Activated CD4-positive, alpha-beta T cell treated with anti-CD3 and anti-CD28 coated beads, Interleukin-2, amount 10 ng/mL, durations not matched to agents 7 days and 5 days (primary cell): ENCODE measurements at regions not wholly inside any gene's neighbourhood (a gene's known extent, or its start where the extent isn't known, plus 50 kb on each side); places are given as distances from the start of the nearest gene placed in this dataset.

ENCODE experiments used
- CTCF ChIA-PET: fragments of 350-600 bp; sonication (Branson Sonifier 250); formaldehyde crosslinking; loops from one replicate; lab custom pipeline; 2021; ENCODE audit warnings: antibody characterized with exemption; lab: Charles Lee
- POLR2A ChIA-PET: fragments of 350-600 bp; sonication (Branson Sonifier 250); formaldehyde crosslinking; loops from one replicate; lab custom pipeline; 2021; ENCODE audit warnings: antibody characterized with exemption; lab: Charles Lee
- DNase-seq: peaks from one replicate; pipeline ENCODE4 v3.0.0-alpha.2; 2020
- H3K27ac Mint-ChIP-seq: one replicate; pipeline ENCODE4 v1.8.0; 2021; ENCODE audit warnings: mild to moderate bottlenecking, moderate library complexity, mixed read lengths
- H3K27me3 Mint-ChIP-seq: one replicate; pipeline ENCODE4 v1.8.0; 2021; ENCODE audit warnings: mixed read lengths
- H3K36me3 Mint-ChIP-seq: one replicate; pipeline ENCODE4 v1.8.0; 2021; ENCODE audit warnings: low read depth, mixed read lengths
- H3K4me1 Mint-ChIP-seq: one replicate; pipeline ENCODE4 v1.8.0; 2021; ENCODE audit warnings: mixed read lengths
- H3K4me3 Mint-ChIP-seq: one replicate; pipeline ENCODE4 v1.8.0; 2021; ENCODE audit warnings: mild to moderate bottlenecking, moderate library complexity, mixed read lengths
- H3K9me3 Mint-ChIP-seq: one replicate; pipeline ENCODE4 v1.8.0; 2021; ENCODE audit warnings: mixed read lengths

DNA sequence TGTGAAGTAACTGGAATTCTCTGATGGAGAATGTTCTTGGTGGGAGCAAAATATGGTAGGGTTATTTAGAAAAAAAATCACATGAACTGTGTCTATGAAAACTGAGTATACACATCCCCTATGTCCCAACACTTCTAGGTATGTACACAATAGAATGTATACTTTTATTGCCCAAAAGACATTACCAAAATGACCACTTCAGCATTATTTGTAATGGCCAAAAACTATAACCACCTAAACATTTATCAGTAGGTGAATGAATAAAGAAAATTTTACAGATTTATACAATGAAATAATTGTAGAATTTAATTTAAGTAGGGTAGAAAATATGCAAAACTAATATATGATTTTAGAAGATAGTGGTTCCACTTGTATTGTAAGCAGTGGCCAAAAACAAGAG lies 462.8 kb downstream of the KCNJ3 start:
- ChIA-PET POLR2A (no interaction called here), CTCF (no interaction called here)
- no peak overlapping the region for H3K4me3 Mint-ChIP-seq
- no peaks in the 10 kb centered on the region for H3K4me1 Mint-ChIP-seq
- H3K27ac Mint-ChIP-seq, result no peak overlapping the region
- H3K9me3 Mint-ChIP-seq, result no peaks in the 10 kb centered on the region
- no peak for DNase-seq
- no peaks in the 10 kb centered on the region for H3K36me3 Mint-ChIP-seq
- H3K27me3 Mint-ChIP-seq, result no peaks in the 10 kb centered on the region

DNA sequence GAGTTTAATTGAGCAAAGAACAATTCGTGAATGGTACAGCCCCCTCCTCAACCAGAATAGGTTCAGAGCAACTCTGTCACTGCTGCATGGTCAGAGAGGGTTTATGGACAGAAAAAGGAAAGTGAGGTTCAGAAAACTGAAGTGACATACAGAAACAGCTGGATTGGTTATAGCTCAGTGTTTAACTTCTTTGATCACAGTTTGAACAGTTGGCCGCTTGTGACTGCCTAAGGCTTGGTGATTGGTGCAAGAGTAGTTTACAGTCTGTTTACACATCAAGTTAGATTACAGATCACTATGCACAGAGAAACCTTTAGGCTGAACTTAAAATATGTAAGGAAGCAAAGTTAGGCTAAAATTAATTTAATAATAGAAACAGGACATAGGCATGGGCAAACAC lies 459.2 kb downstream of the KCNJ3 start:
- ChIA-PET CTCF (no interaction called here), POLR2A (no interaction called here)
- Mint-ChIP-seq H3K4me1 (no peaks in the 10 kb centered on the region), H3K36me3 (no peaks in the 10 kb centered on the region), H3K4me3 (no peak overlapping the region), H3K27ac (no peak overlapping the region), H3K27me3 (no peaks in the 10 kb centered on the region), H3K9me3 (no peaks in the 10 kb centered on the region)
- DNase-seq, result no peak

DNA sequence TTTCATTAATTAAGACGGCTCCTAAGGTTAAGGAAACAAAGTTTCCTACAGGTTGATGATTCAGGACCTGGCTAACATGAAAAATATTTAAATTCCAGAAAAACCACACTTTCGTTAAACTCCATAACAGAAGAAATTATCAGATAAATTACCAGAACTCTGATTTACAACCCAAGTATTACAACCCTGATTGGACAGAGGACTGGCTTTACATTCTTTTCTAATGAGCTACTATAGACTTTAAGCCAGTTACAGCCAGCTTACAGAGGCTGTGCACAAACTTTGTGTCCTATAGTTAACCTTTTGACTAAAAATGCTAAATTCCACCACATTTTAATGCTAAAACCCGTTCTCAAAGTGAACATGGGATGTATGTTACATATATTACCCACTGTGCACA lies 458.6 kb downstream of the KCNJ3 start:
- CTCF ChIA-PET, result no interaction called here

DNA sequence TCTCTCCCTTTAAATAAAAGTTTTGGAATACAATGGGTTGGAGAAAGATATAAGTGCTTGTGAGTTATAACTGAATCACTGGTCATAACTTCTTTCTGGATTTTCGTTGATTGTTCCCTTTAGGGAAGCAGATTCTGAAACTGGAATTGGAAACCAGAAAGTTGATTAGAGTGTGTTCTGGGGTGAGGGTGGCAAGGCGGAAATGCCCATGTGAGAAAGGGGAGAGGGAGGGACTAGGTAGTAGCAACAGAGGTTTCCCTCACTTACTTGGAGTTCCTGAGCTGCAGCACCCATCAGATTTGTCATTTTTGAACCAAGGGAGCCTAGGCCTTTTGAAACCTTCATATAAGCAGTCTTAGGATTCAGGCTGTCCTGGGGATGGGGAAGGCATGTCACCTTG lies 453.4 kb downstream of the KCNJ3 start:
- CTCF ChIA-PET, result no interaction called here

More for the DNA sequence above, 458.6 kb downstream of the KCNJ3 start:
- H3K27ac Mint-ChIP-seq, result no peak overlapping the region
- H3K9me3 Mint-ChIP-seq, result no peaks in the 10 kb centered on the region
- POLR2A ChIA-PET, result no interaction called here
- DNase-seq, result no peak
- H3K36me3 Mint-ChIP-seq, result no peaks in the 10 kb centered on the region
- H3K27me3 Mint-ChIP-seq, result no peaks in the 10 kb centered on the region
- no peak overlapping the region for H3K4me3 Mint-ChIP-seq
- H3K4me1 Mint-ChIP-seq, result no peaks in the 10 kb centered on the region

DNA sequence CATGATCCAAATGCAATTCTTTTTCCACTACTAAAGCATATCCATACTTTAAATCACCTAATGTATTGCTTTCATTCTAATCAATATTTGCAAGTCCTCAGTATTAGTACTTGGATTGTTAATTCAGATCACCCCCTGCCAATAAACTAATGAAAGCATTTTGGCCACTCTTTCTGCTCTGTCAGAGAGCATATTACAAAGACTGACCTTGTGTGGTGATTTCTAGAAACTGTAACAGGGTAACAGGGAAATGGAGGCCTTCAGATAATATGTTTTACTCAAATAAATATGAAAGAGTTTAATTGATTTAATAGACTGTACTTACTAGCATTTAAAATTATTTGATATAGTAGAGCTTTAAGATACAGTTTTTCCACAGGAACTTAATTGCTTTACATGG lies 453.0 kb downstream of the KCNJ3 start:
- H3K27me3 Mint-ChIP-seq, result no peaks in the 10 kb centered on the region
- no peaks in the 10 kb centered on the region for H3K36me3 Mint-ChIP-seq
- no peaks in the 10 kb centered on the region for H3K4me1 Mint-ChIP-seq
- no peak overlapping the region for H3K4me3 Mint-ChIP-seq
- CTCF ChIA-PET, result no interaction called here
- no peak overlapping the region for H3K27ac Mint-ChIP-seq
- no peak for DNase-seq
- POLR2A ChIA-PET, result no interaction called here
- H3K9me3 Mint-ChIP-seq, result no peaks in the 10 kb centered on the region

More for the DNA sequence above, 453.4 kb downstream of the KCNJ3 start:
- H3K4me3 Mint-ChIP-seq, result no peak overlapping the region
- DNase-seq, result no peak
- POLR2A ChIA-PET, result no interaction called here
- no peaks in the 10 kb centered on the region for H3K4me1 Mint-ChIP-seq
- no peak overlapping the region for H3K27ac Mint-ChIP-seq
- no peaks in the 10 kb centered on the region for H3K9me3 Mint-ChIP-seq
- H3K36me3 Mint-ChIP-seq, result no peaks in the 10 kb centered on the region
- no peaks in the 10 kb centered on the region for H3K27me3 Mint-ChIP-seq

DNA sequence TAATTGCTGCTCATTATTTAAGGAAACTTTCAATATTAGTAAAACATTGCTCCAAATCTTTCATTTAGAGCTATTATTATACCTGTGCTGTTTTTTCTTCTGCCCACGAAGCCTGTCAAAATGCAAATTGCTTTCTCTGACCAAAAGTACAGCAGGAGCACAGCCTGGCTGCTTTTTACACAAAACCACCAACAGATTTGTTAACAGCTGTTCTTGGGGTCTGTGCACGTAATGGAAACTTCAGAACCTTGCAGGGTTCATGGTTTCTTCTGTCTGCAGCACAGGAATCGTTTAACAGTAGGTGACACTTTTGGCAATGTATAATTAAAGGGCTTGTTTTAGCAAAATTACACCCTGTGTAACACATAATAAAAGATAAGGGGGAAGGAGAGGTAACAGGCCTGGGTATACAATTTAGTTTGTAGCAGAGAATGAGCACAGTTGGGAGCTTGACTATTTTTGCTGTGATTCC lies 447.3 kb downstream of the KCNJ3 start:
- CTCF ChIA-PET, result no interaction called here

DNA sequence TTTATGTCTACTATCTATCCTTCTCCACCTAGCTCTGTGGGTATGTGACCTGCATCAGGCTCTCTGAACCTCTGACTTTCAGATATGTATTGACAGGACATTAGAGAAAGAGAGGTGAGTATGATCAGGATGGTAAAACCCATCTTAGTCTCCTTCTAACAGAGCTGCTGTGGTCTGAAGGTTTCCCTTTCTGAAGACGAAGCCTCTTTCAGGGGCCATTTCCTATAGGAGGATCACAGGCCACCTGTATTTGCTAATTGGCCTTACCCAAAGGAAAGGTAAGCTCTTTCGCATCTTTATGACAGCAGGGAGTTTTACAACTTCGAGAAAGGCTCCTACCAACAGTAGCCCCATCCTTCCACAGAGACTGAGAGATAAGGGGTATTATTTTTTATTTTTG lies 442.9 kb downstream of the KCNJ3 start:
- Mint-ChIP-seq H3K27ac (no peak overlapping the region), H3K4me1 (no peaks in the 10 kb centered on the region), H3K4me3 (no peak overlapping the region), H3K9me3 (no peaks in the 10 kb centered on the region), H3K27me3 (no peaks in the 10 kb centered on the region), H3K36me3 (no peaks in the 10 kb centered on the region)
- DNase-seq, result no peak
- POLR2A ChIA-PET, result no interaction called here
- CTCF ChIA-PET, result no interaction called here

More for the DNA sequence above, 447.3 kb downstream of the KCNJ3 start:
- Mint-ChIP-seq H3K4me1 (no peaks in the 10 kb centered on the region), H3K27ac (no peak overlapping the region), H3K9me3 (no peaks in the 10 kb centered on the region), H3K27me3 (no peaks in the 10 kb centered on the region), H3K36me3 (no peaks in the 10 kb centered on the region), H3K4me3 (no peak overlapping the region)
- POLR2A ChIA-PET, result no interaction called here
- no peak for DNase-seq

DNA sequence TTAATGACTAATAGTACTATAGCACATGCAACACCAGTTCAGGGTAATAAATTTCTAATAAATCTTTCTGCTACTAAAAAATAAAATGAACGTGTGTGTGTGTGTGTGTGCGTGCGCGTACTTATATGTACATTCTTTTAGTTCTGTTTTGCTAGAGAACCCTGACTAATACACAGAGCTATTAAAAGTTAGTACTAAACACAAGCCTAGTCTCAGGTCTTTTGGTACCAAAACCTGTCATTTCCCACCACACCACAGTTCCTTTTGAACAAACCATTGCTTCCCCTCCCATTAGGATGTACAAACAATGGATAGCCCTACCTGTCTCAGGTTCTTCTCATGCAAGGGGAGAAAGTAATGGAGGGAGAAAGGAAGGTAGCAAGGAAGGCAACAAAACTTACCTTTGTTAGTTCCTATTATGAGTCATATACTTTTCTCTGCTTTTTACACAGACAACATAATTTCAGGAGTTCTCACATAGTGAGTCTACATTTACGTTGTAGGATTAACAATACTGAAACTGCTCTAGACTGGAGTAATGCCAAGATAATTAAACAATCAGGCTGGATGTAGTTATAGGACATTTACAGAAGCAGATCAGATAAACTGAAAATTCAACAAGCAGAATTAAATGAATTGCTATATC lies 427.2 kb downstream of the KCNJ3 start:
- ChIA-PET CTCF (no interaction called here), POLR2A (no interaction called here)
- Mint-ChIP-seq H3K4me3 (no peak overlapping the region), H3K9me3 (no peaks in the 10 kb centered on the region), H3K27me3 (no peaks in the 10 kb centered on the region), H3K36me3 (no peaks in the 10 kb centered on the region), H3K27ac (no peak overlapping the region), H3K4me1 (no peaks in the 10 kb centered on the region)
- DNase-seq, result no peak

DNA sequence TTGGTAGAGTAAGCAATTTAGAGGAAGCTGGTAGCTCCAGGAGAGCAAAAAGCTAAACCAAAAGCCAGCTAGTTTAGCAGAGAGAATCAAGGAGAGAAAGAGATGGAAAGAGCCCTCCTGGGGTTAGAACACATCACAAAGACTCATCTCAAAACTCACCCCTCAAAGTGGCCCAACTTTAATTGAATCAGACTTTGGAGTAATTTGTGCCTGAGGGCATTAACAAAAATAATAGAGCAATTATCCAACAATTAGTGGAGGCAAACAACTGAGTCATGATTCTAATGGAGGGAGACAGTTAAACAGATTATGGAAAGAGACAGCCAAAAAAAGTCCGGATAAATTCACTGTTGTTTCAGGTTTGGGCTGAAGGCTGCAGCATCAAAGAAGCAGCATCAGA lies 417.4 kb downstream of the KCNJ3 start:
- POLR2A ChIA-PET, result no interaction called here
- Mint-ChIP-seq H3K27me3 (no peaks in the 10 kb centered on the region), H3K9me3 (peaks cover 2% of the 10 kb centered on the region), H3K27ac (no peak overlapping the region), H3K36me3 (no peaks in the 10 kb centered on the region), H3K4me1 (no peaks in the 10 kb centered on the region), H3K4me3 (no peak overlapping the region)
- CTCF ChIA-PET, result no interaction called here
- no peak for DNase-seq

DNA sequence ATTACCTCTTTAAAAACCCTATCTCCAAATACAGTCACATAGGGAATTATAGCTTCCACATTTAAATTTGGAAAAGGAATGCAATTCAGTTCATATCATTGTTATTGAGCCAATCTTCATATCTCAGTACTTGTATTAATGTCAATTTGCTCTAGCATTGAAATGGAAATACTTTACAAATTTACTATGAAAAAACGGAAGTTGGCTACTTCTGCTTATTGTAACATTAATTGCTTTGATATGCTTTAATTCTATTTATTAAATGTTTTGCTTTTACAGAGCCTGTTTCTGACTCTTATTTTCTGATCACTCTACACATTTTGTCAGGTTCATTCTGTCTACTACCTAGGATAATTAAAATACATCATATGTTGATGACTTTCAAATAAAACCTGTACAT lies 412.6 kb downstream of the KCNJ3 start:
- POLR2A ChIA-PET, result no interaction called here
- Mint-ChIP-seq H3K27ac (no peak overlapping the region), H3K4me1 (no peaks in the 10 kb centered on the region), H3K9me3 (peaks cover 2% of the 10 kb centered on the region), H3K36me3 (no peaks in the 10 kb centered on the region), H3K4me3 (no peak overlapping the region), H3K27me3 (no peaks in the 10 kb centered on the region)
- CTCF ChIA-PET, result no interaction called here
- no peak for DNase-seq

DNA sequence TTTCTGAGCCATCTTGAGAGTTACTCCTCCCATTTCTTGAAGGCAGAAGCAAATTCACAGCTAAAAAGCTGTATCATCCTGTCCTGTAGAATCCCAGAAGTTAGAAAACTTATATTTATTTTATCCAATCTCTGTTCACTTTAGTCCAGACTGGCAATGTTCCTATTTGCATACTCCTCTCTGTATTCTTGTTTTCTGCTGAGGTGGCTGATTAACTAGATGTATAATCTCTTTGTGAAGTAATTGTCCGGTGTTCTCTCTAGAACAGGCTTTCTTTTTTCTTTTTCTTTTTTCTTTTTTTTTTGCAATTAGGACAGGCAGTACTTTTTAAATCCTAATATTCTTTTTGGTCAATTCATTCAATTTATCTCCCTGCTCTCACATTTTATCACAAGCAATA lies 411.0 kb downstream of the KCNJ3 start:
- H3K36me3 Mint-ChIP-seq, result no peaks in the 10 kb centered on the region
- H3K9me3 Mint-ChIP-seq, result peaks cover 2% of the 10 kb centered on the region
- CTCF ChIA-PET, result no interaction called here
- DNase-seq, result no peak
- no peaks in the 10 kb centered on the region for H3K27me3 Mint-ChIP-seq
- H3K4me1 Mint-ChIP-seq, result no peaks in the 10 kb centered on the region
- no peak overlapping the region for H3K4me3 Mint-ChIP-seq
- no peak overlapping the region for H3K27ac Mint-ChIP-seq
- POLR2A ChIA-PET, result no interaction called here

DNA sequence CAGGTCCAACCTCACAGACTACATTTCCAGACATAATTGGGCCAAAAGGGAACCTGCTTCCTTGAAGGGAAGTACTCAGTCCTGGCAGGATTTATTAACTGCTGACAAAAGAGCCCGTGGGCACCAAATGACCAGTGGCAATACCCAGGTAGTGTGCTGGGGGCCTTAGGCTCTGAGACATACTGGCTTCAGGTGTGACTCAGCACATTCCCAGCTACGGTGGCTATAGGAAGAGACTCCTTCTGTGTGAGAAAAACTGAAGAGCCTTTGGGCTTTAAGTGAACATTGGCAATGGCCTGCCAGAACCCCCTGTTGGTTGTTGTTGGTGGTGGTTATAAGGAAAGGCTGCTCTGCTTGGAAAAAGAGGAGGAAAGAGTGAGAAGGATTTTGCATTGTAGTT lies 401.8 kb downstream of the KCNJ3 start:
- POLR2A ChIA-PET, result no interaction called here
- no peak overlapping the region for H3K27ac Mint-ChIP-seq
- DNase-seq, result no peak
- no peak overlapping the region for H3K4me3 Mint-ChIP-seq
- H3K36me3 Mint-ChIP-seq, result no peaks in the 10 kb centered on the region
- no peaks in the 10 kb centered on the region for H3K27me3 Mint-ChIP-seq
- CTCF ChIA-PET, result no interaction called here
- H3K4me1 Mint-ChIP-seq, result no peaks in the 10 kb centered on the region
- peaks cover 6% of the 10 kb centered on the region for H3K9me3 Mint-ChIP-seq

DNA sequence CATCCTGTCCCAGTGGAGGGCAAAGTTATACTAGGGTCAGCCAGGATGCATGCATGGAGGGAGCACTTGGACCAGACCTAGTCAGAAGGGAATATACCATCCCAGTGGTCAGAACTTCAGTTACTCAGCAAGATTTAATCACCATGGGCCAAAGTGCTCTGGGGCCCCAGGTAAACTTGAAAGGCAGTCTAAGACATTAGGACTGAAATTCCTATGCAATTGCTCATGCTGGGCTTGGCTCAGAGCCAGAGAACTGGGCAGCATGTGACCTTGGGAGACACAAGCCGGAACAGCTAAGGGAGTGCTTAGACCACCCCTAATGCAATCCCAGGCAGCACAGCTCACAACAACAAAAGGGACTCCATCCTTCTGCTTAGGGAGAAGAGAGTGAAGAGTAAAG lies 401.3 kb downstream of the KCNJ3 start:
- H3K27ac Mint-ChIP-seq, result no peak overlapping the region
- H3K4me3 Mint-ChIP-seq, result no peak overlapping the region
- H3K36me3 Mint-ChIP-seq, result no peaks in the 10 kb centered on the region
- ChIA-PET POLR2A (no interaction called here), CTCF (no interaction called here)
- DNase-seq, result no peak
- H3K27me3 Mint-ChIP-seq, result no peaks in the 10 kb centered on the region
- no peaks in the 10 kb centered on the region for H3K4me1 Mint-ChIP-seq
- peaks cover 6% of the 10 kb centered on the region for H3K9me3 Mint-ChIP-seq

DNA sequence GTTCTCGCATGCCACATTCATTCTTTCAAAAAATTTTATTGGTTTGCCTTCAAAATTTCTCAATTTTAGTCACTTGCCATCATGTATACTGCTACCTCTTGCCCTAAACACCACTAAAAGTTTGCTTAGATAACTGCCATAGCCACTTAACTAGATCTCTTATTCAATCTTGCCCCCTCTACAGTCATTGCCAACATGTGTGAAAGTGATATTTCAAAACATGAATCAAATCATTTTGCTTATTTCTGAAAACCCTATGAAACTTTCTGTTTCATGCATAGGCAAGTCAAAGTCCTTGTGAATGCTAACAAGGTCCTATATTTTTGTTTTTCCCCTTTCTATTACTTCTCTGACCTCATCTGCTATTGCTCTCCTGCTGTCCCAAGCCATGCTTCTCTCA lies 397.1 kb downstream of the KCNJ3 start:
- Mint-ChIP-seq H3K4me1 (no peaks in the 10 kb centered on the region), H3K27ac (no peak overlapping the region), H3K36me3 (no peaks in the 10 kb centered on the region), H3K27me3 (no peaks in the 10 kb centered on the region), H3K9me3 (peaks cover 2% of the 10 kb centered on the region), H3K4me3 (no peak overlapping the region)
- ChIA-PET CTCF (no interaction called here), POLR2A (no interaction called here)
- DNase-seq, result no peak
